Neural cell (in vitro differentiated cells): ENCODE measurements at regions not wholly inside any gene's neighbourhood (a gene's known extent, or its start where the extent isn't known, plus 50 kb on each side); places are given as distances from the start of the nearest gene placed in this dataset.

ENCODE experiments used
- EP300 ChIP-seq: fragments of 450-650 bp; conservative IDR thresholded peaks from 2 replicates; pipeline ENCODE4 v1.6.1; 2014; ENCODE audit warnings: antibody characterized with exemption, mild to moderate bottlenecking, moderate library complexity; ENCODE audit not compliant: poor library complexity, severe bottlenecking
- EZH2 ChIP-seq: fragments of 200-600, 300-800 bp; shearing (Covaris generic), sonication (generic); IDR thresholded peaks from 2 replicates; pipeline ENCODE4 v1.6.1; 2014; ENCODE audit warnings: antibody characterized with exemption, low read length, borderline replicate concordance, mild to moderate bottlenecking; ENCODE audit not compliant: insufficient read depth, poor library complexity, severe bottlenecking
- MXI1 ChIP-seq: fragments of 450-650 bp; conservative IDR thresholded peaks from 2 replicates; pipeline ENCODE4 v1.6.1; 2014; ENCODE audit warnings: antibody characterized with exemption, mild to moderate bottlenecking; ENCODE audit not compliant: poor library complexity, severe bottlenecking
- POLR2AphosphoS5 ChIP-seq: IDR thresholded peaks from 2 replicates; pipeline ENCODE4 v1.6.1; 2012
- RAD21 ChIP-seq: fragments of 450-650 bp; conservative IDR thresholded peaks from 2 replicates; pipeline ENCODE4 v1.6.1; 2014; ENCODE audit warnings: antibody characterized with exemption, mild to moderate bottlenecking, moderate library complexity
- SMC3 ChIP-seq: fragments of 450-650 bp; conservative IDR thresholded peaks from 2 replicates; pipeline ENCODE4 v1.6.1; 2014; ENCODE audit warnings: antibody characterized with exemption, mild to moderate bottlenecking, moderate library complexity; ENCODE audit not compliant: poor library complexity
- TAF1 ChIP-seq: IDR thresholded peaks from 2 replicates; pipeline ENCODE4 v1.6.1; 2012; ENCODE audit warnings: low read depth
- TF ChIP-seq, protein P1 (sequence below): fragments of 450-650 bp; IDR thresholded peaks from 2 replicates; pipeline ENCODE4 v1.5.1; 2014; ENCODE audit warnings: antibody characterized with exemption, mild to moderate bottlenecking, moderate library complexity; ENCODE audit not compliant: poor library complexity, severe bottlenecking
- TF ChIP-seq, protein P2 (sequence below): IDR thresholded peaks from 2 replicates; pipeline ENCODE4 v1.6.1; 2012; ENCODE audit warnings: borderline replicate concordance

DNA sequence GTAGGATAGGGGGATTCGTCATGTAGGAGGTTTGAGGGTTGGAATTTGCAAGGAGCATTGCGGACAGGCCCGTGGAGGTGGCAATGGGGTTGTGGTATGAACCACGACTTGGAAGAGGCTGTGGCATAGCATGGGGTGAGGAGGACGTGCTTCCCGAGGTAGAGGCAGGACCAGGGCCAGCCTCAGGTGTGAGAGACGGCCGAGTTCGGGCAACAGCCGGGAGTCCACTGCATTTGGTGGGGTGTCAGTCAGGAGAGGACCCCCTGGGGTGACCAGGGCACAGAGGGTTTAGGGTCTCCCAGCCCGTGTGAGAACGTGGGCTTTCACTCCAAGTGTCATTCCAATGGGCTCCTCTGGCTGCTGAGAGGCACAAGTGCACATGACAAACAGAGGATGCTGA, 339.0 kb downstream of the EIPR1 start:
- TF ChIP-seq POLR2AphosphoS5 (no peak), EZH2 (no peak), TAF1 (no peak), SMC3 (no peak), RAD21 (no peak), MXI1 (no peak), EP300 (no peak)
- TF ChIP-seq, protein P1, sequence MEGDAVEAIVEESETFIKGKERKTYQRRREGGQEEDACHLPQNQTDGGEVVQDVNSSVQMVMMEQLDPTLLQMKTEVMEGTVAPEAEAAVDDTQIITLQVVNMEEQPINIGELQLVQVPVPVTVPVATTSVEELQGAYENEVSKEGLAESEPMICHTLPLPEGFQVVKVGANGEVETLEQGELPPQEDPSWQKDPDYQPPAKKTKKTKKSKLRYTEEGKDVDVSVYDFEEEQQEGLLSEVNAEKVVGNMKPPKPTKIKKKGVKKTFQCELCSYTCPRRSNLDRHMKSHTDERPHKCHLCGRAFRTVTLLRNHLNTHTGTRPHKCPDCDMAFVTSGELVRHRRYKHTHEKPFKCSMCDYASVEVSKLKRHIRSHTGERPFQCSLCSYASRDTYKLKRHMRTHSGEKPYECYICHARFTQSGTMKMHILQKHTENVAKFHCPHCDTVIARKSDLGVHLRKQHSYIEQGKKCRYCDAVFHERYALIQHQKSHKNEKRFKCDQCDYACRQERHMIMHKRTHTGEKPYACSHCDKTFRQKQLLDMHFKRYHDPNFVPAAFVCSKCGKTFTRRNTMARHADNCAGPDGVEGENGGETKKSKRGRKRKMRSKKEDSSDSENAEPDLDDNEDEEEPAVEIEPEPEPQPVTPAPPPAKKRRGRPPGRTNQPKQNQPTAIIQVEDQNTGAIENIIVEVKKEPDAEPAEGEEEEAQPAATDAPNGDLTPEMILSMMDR = no peak
- TF ChIP-seq, protein P2, sequence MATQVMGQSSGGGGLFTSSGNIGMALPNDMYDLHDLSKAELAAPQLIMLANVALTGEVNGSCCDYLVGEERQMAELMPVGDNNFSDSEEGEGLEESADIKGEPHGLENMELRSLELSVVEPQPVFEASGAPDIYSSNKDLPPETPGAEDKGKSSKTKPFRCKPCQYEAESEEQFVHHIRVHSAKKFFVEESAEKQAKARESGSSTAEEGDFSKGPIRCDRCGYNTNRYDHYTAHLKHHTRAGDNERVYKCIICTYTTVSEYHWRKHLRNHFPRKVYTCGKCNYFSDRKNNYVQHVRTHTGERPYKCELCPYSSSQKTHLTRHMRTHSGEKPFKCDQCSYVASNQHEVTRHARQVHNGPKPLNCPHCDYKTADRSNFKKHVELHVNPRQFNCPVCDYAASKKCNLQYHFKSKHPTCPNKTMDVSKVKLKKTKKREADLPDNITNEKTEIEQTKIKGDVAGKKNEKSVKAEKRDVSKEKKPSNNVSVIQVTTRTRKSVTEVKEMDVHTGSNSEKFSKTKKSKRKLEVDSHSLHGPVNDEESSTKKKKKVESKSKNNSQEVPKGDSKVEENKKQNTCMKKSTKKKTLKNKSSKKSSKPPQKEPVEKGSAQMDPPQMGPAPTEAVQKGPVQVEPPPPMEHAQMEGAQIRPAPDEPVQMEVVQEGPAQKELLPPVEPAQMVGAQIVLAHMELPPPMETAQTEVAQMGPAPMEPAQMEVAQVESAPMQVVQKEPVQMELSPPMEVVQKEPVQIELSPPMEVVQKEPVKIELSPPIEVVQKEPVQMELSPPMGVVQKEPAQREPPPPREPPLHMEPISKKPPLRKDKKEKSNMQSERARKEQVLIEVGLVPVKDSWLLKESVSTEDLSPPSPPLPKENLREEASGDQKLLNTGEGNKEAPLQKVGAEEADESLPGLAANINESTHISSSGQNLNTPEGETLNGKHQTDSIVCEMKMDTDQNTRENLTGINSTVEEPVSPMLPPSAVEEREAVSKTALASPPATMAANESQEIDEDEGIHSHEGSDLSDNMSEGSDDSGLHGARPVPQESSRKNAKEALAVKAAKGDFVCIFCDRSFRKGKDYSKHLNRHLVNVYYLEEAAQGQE = no peak
